Mucosa of rectum (tissue), 2 donors: ENCODE measurements at regions not wholly inside any gene's neighbourhood (a gene's known extent, or its start where the extent isn't known, plus 50 kb on each side); places are given as distances from the start of the nearest gene placed in this dataset.

ENCODE experiments used
- H3K27ac ChIP-seq, 2 donors: one replicate each; pipeline ENCODE4 v1.7.0; 2013; ENCODE audit warnings: inconsistent platforms in 2 of 2, low read depth in 2 of 2, low read length in 2 of 2
- H3K27me3 ChIP-seq, 2 donors: one replicate each; pipeline ENCODE4 v1.7.0; 2013; ENCODE audit warnings: low read length in 2 of 2; ENCODE audit not compliant: control insufficient read depth in 2 of 2, insufficient read depth in 2 of 2
- H3K36me3 ChIP-seq, 2 donors: one replicate each; pipeline ENCODE4 v1.7.0; 2013; ENCODE audit warnings: low read length in 2 of 2; ENCODE audit not compliant: control insufficient read depth in 2 of 2, insufficient read depth in 2 of 2
- H3K4me1 ChIP-seq, 2 donors: one replicate each; pipeline ENCODE4 v1.7.0; 2013; ENCODE audit warnings: low read length in 2 of 2, mild to moderate bottlenecking in 1 of 2; ENCODE audit not compliant: control insufficient read depth in 2 of 2, insufficient read depth in 2 of 2
- H3K4me3 ChIP-seq, 2 donors: one replicate each; pipeline ENCODE4 v1.7.0; 2013; ENCODE audit warnings: low read length in 2 of 2
- H3K9ac ChIP-seq, 2 donors: one replicate each; pipeline ENCODE4 v1.7.0; 2013; ENCODE audit warnings: low read length in 2 of 2, low read depth in 1 of 2, mild to moderate bottlenecking in 1 of 2
- H3K9me3 ChIP-seq, 2 donors: one replicate each; pipeline ENCODE4 v1.7.0; 2013; ENCODE audit warnings: low read length in 2 of 2; ENCODE audit not compliant: control insufficient read depth in 2 of 2
- donor health status: healthy.
- donor health status: Normal muscosa, but diverticular disease.

GRCh38 chr1:218658269-218658668 lies 313.1 kb downstream of the TGFB2 start:
- Histone ChIP-seq H3K4me1 (no peaks in the 10 kb centered on the region), H3K36me3 (no peaks in the 10 kb centered on the region), H3K9ac (no peak overlapping the region), H3K27ac (no peak overlapping the region), H3K9me3 (no peaks in the 10 kb centered on the region), H3K27me3 (no peaks in the 10 kb centered on the region), H3K4me3 (no peak overlapping the region)

GRCh38 chr1:218658899-218659298 lies 313.8 kb downstream of the TGFB2 start:
- Histone ChIP-seq H3K4me1 (no peaks in the 10 kb centered on the region), H3K27me3 (no peaks in the 10 kb centered on the region)

GRCh38 chr1:218659911-218660677 lies 315.0 kb downstream of the TGFB2 start:
- no peaks in the 10 kb centered on the region for H3K27me3 ChIP-seq
- no peaks in the 10 kb centered on the region for H3K9me3 ChIP-seq
- H3K4me3 ChIP-seq, result no peak overlapping the region
- H3K36me3 ChIP-seq, result no peaks in the 10 kb centered on the region
- no peak overlapping the region for H3K9ac ChIP-seq
- H3K4me1 ChIP-seq, result no peaks in the 10 kb centered on the region
- H3K27ac ChIP-seq, result no peak overlapping the region

More at GRCh38 chr1:218658899-218659298, 313.8 kb downstream of the TGFB2 start:
- no peak overlapping the region for H3K27ac ChIP-seq
- no peaks in the 10 kb centered on the region for H3K36me3 ChIP-seq
- no peak overlapping the region for H3K4me3 ChIP-seq
- H3K9me3 ChIP-seq, result no peaks in the 10 kb centered on the region
- no peak overlapping the region for H3K9ac ChIP-seq

- H3K9ac ChIP-seq, result no peak overlapping the region
- no peaks in the 10 kb centered on the region for H3K27me3 ChIP-seq
- no peaks in the 10 kb centered on the region for H3K9me3 ChIP-seq
- no peak overlapping the region for H3K4me3 ChIP-seq
- no peaks in the 10 kb centered on the region for H3K36me3 ChIP-seq
- no peaks in the 10 kb centered on the region for H3K4me1 ChIP-seq
- H3K27ac ChIP-seq, result no peak overlapping the region
Observed at GRCh38 chr1:218660678-218661053, 315.5 kb downstream of the TGFB2 start.

GRCh38 chr1:218661411-218661810 lies 316.3 kb downstream of the TGFB2 start:
- Histone ChIP-seq H3K9me3 (peaks cover 0 to 3% of the 10 kb centered on the region in 2 donors), H3K4me3 (no peak overlapping the region), H3K4me1 (no peaks in the 10 kb centered on the region), H3K27ac (no peak overlapping the region), H3K9ac (no peak overlapping the region), H3K27me3 (no peaks in the 10 kb centered on the region), H3K36me3 (no peaks in the 10 kb centered on the region)

GRCh38 chr1:218664385-218665170 lies 319.4 kb downstream of the TGFB2 start:
- Histone ChIP-seq H3K9me3 (peaks cover 0 to 3% of the 10 kb centered on the region in 2 donors), H3K9ac (no peak overlapping the region), H3K27ac (no peak overlapping the region), H3K36me3 (no peaks in the 10 kb centered on the region), H3K4me3 (no peak overlapping the region), H3K4me1 (no peaks in the 10 kb centered on the region), H3K27me3 (no peaks in the 10 kb centered on the region)

GRCh38 chr1:218665221-218665620 lies 320.1 kb downstream of the TGFB2 start:
- Histone ChIP-seq H3K4me1 (no peaks in the 10 kb centered on the region), H3K27me3 (no peaks in the 10 kb centered on the region), H3K4me3 (no peak overlapping the region), H3K9ac (no peak overlapping the region), H3K36me3 (no peaks in the 10 kb centered on the region), H3K27ac (no peak overlapping the region), H3K9me3 (peaks cover 0 to 3% of the 10 kb centered on the region in 2 donors)

GRCh38 chr1:218666263-218666662 lies 321.1 kb downstream of the TGFB2 start:
- Histone ChIP-seq H3K4me1 (no peaks in the 10 kb centered on the region), H3K4me3 (no peak overlapping the region), H3K9ac (no peak overlapping the region), H3K9me3 (peaks cover 0 to 3% of the 10 kb centered on the region in 2 donors), H3K36me3 (no peaks in the 10 kb centered on the region), H3K27me3 (no peaks in the 10 kb centered on the region), H3K27ac (no peak overlapping the region)

- no peak overlapping the region for H3K9ac ChIP-seq
- H3K4me1 ChIP-seq, result no peaks in the 10 kb centered on the region
- H3K27me3 ChIP-seq, result no peaks in the 10 kb centered on the region
- no peak overlapping the region for H3K4me3 ChIP-seq
- no peaks in the 10 kb centered on the region for H3K36me3 ChIP-seq
- H3K27ac ChIP-seq, result no peak overlapping the region
- H3K9me3 ChIP-seq, result peaks cover 0 to 3% of the 10 kb centered on the region in 2 donors
Observed at GRCh38 chr1:218667781-218668516, 322.8 kb downstream of the TGFB2 start.

GRCh38 chr1:218669431-218669830 lies 324.3 kb downstream of the TGFB2 start:
- peaks cover 0 to 3% of the 10 kb centered on the region in 2 donors for H3K9me3 ChIP-seq
- H3K27me3 ChIP-seq, result no peaks in the 10 kb centered on the region
- no peak overlapping the region for H3K9ac ChIP-seq
- H3K27ac ChIP-seq, result no peak overlapping the region
- H3K36me3 ChIP-seq, result no peaks in the 10 kb centered on the region
- H3K4me3 ChIP-seq, result no peak overlapping the region
- H3K4me1 ChIP-seq, result no peaks in the 10 kb centered on the region
